ENCODE measurements at regions not wholly inside any gene's neighbourhood (a gene's known extent, or its start where the extent isn't known, plus 50 kb on each side); places are given as distances from the start of the nearest gene placed in this dataset.

DNA sequence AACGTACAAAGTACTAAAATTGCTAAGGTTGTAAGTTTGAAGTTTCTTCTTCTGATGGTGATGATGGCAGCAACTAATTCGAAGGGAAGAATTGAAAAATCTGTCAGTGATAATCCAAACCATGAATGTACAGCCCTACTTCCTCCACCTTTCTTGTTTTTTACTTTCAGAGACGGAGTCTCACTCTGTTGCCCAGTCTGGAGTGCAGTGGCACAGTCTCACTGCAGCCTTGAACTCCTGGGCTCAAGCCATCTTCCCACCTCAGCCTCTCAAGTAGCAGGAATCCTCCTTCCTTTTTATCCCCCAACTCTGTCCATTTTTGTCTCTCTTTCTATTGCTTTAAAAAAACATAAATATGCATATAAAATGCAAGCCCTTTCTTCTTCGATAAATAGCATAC lies 112.3 kb upstream of the SOX21 start:
- in situ Hi-C loops (cut with MboI; ENCODE audit: low pct_ligation_motif_present in 1 of 4, low pct_unique_long_range_greater_than_20kb in 1 of 4, low sequenced_read_pairs in 3 of 4) = no loop called here

DNA sequence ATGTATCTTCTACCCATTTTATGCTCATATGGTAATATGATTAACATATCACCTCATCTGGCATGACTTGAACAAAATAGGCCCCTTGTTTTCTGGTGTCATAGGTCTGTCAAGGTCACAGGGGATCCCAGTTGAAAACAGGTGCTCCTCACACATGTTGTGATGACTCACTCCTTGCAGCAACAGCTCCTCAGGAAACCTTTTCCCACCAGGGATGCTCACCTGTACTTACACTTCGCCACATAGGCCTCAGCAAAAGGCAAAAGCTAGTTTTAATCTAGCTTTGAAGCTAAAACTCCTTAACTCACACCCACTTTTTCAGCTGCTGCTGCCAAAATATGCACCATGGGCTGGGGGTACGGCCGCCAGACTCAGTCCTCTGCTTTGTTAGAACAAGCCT lies 110.0 kb upstream of the SOX21 start:
- intact Hi-C loops (cut with DNase I; ENCODE audit: low total_unique reads) (no loop called here), in situ Hi-C loops (cut with MboI; ENCODE audit: low pct_ligation_motif_present in 1 of 4, low pct_unique_long_range_greater_than_20kb in 1 of 4, low sequenced_read_pairs in 3 of 4) (no loop called here)
- Histone ChIP-seq H3K9me3 (no peaks in the 10 kb centered on the region), H3K36me3 (no peaks in the 10 kb centered on the region), H3K4me3 (no peak overlapping the region), H3K4me1 (no peaks in the 10 kb centered on the region), H3K27ac (no peak overlapping the region), H3K27me3 (no peaks in the 10 kb centered on the region)
- TF ChIP-seq, protein P1, sequence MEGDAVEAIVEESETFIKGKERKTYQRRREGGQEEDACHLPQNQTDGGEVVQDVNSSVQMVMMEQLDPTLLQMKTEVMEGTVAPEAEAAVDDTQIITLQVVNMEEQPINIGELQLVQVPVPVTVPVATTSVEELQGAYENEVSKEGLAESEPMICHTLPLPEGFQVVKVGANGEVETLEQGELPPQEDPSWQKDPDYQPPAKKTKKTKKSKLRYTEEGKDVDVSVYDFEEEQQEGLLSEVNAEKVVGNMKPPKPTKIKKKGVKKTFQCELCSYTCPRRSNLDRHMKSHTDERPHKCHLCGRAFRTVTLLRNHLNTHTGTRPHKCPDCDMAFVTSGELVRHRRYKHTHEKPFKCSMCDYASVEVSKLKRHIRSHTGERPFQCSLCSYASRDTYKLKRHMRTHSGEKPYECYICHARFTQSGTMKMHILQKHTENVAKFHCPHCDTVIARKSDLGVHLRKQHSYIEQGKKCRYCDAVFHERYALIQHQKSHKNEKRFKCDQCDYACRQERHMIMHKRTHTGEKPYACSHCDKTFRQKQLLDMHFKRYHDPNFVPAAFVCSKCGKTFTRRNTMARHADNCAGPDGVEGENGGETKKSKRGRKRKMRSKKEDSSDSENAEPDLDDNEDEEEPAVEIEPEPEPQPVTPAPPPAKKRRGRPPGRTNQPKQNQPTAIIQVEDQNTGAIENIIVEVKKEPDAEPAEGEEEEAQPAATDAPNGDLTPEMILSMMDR (IDR thresholded peaks at IDR 0.05) = no peak
- TF ChIP-seq POLR2A (IDR thresholded peaks at IDR 0.05) = no peak
- TF ChIP-seq POLR2AphosphoS5 (IDR thresholded peaks at IDR 0.05) = no peak
- TF ChIP-seq EP300 (IDR thresholded peaks at IDR 0.05; ENCODE audit: low read depth) = no peak
- no peak for DNase-seq
- 73 to 89% methylated on average over 3 of the region's 3 CpGs for WGBS, 2 donors (ENCODE audit: low coverage in 1 of 2)

More for the DNA sequence above, 112.3 kb upstream of the SOX21 start:
- H3K4me1 ChIP-seq = no peaks in the 10 kb centered on the region
- no peak for TF ChIP-seq POLR2AphosphoS5 (IDR thresholded peaks at IDR 0.05)
- DNase-seq = no peak
- H3K27me3 ChIP-seq = no peaks in the 10 kb centered on the region
- WGBS, 2 donors (ENCODE audit: low coverage in 1 of 2) = 74 to 80% methylated on average over 4 of the region's 4 CpGs
- H3K9me3 ChIP-seq = no peaks in the 10 kb centered on the region
- H3K27ac ChIP-seq = no peak overlapping the region
- intact Hi-C loops (cut with DNase I; ENCODE audit: low total_unique reads) = no loop called here
- no peaks in the 10 kb centered on the region for H3K36me3 ChIP-seq
- H3K4me3 ChIP-seq = no peak overlapping the region

DNA sequence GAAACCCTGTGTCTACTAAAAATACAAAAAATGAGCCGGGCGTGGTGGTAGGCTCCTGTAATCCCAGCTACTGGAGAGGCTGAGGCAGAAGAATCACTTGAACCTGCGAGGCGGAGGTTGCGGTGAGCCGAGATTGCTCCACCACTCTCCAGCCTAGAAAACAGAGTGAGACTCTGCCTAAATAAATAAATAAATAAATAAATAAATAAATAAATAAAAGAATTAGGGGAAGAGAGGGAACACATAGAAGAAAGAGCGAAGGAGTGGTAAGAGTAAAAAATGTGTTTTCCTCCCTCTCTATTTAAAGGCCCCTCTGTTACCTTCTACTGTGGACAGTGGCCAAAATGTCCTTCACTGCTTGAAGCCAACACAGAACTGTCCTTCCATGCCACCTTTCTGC lies 103.9 kb upstream of the SOX21 start:
- WGBS, 2 donors (ENCODE audit: low coverage in 1 of 2) = 95 to 98% methylated on average over 7 of the region's 7 CpGs
- no peak for TF ChIP-seq POLR2AphosphoS5 (IDR thresholded peaks at IDR 0.05)
- TF ChIP-seq POLR2A (IDR thresholded peaks at IDR 0.05) = no peak
- TF ChIP-seq, protein P1 (IDR thresholded peaks at IDR 0.05) = no peak
- no peak for TF ChIP-seq EP300 (IDR thresholded peaks at IDR 0.05; ENCODE audit: low read depth)
- Histone ChIP-seq H3K36me3 (no peaks in the 10 kb centered on the region), H3K27me3 (no peaks in the 10 kb centered on the region), H3K9me3 (no peaks in the 10 kb centered on the region), H3K27ac (no peak overlapping the region), H3K4me3 (no peak overlapping the region), H3K4me1 (no peaks in the 10 kb centered on the region)
- in situ Hi-C loops (cut with MboI; ENCODE audit: low pct_ligation_motif_present in 1 of 4, low pct_unique_long_range_greater_than_20kb in 1 of 4, low sequenced_read_pairs in 3 of 4) (no loop called here), intact Hi-C loops (cut with DNase I; ENCODE audit: low total_unique reads) (no loop called here)
- DNase-seq = no peak

DNA sequence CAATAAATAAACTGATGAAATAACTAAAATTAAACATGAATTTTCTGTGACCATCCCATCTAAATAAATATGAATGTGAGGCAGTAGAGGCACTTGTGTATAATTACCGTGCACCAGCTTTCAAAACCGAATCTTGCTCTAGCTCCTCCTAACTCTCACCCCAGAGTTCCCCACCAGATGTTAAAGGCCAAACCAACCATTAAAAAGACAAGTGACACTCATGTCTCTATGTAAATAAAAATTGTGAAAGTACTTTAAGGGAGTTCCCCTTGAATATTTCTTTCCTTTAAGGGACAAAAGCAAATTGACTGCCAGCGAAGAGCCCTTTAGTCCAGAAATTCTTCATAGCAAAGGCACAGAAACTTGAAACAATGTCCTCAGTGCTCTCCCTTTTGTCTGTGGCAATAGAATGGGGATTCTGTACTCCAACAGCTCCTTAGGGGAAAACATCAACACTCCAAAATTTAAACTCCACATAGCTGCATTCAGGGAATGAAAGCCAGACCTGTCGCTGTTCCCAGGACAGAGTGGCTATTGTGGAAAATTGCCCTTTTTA lies 101.7 kb upstream of the SOX21 start:
- Histone ChIP-seq H3K9me3 (no peaks in the 10 kb centered on the region), H3K4me3 (no peak overlapping the region), H3K4me1 (no peaks in the 10 kb centered on the region), H3K27ac (no peak overlapping the region), H3K36me3 (no peaks in the 10 kb centered on the region), H3K27me3 (no peaks in the 10 kb centered on the region)
- no peak for DNase-seq
- 75 to 79% methylated on average over 3 to 4 of the region's 4 CpGs for WGBS, 2 donors (ENCODE audit: low coverage in 1 of 2)
- in situ Hi-C loops (cut with MboI; ENCODE audit: low pct_ligation_motif_present in 1 of 4, low pct_unique_long_range_greater_than_20kb in 1 of 4, low sequenced_read_pairs in 3 of 4) = no loop called here
- intact Hi-C loops (cut with DNase I; ENCODE audit: low total_unique reads) = no loop called here
- TF ChIP-seq, protein P1 (IDR thresholded peaks at IDR 0.05) = no peak
- TF ChIP-seq POLR2AphosphoS5 (IDR thresholded peaks at IDR 0.05) = no peak
- TF ChIP-seq POLR2A (IDR thresholded peaks at IDR 0.05) = no peak
- TF ChIP-seq EP300 (IDR thresholded peaks at IDR 0.05; ENCODE audit: low read depth) = no peak

DNA sequence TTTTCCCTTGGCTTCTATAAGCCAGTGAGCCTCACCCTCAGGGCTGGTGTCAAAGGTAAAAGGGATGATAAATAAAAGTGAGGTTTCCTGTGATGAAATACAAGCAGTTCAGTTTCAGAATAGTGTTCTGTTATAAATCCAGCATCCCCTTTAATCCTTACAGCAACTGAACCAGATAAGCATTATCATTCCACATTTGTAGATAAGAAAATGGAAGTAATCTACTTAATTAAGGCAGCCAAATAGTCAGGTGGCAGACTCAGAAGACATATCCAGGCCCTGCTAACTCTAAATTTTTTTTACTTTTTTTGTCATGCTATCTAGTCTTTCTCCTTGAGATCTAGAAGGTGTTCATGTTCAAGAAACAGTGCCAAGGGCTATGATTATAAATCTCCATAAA lies 99.4 kb upstream of the SOX21 start:
- DNase-seq = no peak
- H3K27ac ChIP-seq = no peak overlapping the region
- intact Hi-C loops (cut with DNase I; ENCODE audit: low total_unique reads) (no loop called here), in situ Hi-C loops (cut with MboI; ENCODE audit: low pct_ligation_motif_present in 1 of 4, low pct_unique_long_range_greater_than_20kb in 1 of 4, low sequenced_read_pairs in 3 of 4) (no loop called here)
- H3K4me1 ChIP-seq = no peaks in the 10 kb centered on the region
- no peaks in the 10 kb centered on the region for H3K36me3 ChIP-seq
- no peaks in the 10 kb centered on the region for H3K27me3 ChIP-seq
- TF ChIP-seq EP300 (IDR thresholded peaks at IDR 0.05; ENCODE audit: low read depth) (no peak), POLR2A (IDR thresholded peaks at IDR 0.05) (no peak), POLR2AphosphoS5 (IDR thresholded peaks at IDR 0.05) (no peak)
- TF ChIP-seq, protein P1 (IDR thresholded peaks at IDR 0.05) = no peak
- no peaks in the 10 kb centered on the region for H3K9me3 ChIP-seq
- no peak overlapping the region for H3K4me3 ChIP-seq
